ENCODE measurements at regions not wholly inside any gene's neighbourhood (a gene's known extent, or its start where the extent isn't known, plus 50 kb on each side); places are given as distances from the start of the nearest gene placed in this dataset.

GRCh38 chr17:73924909-73925186 is 278.6 kb upstream of the RPL38 start:
- no peaks in the 10 kb centered on the region for H3K79me2 ChIP-seq (replicated peaks; ENCODE audit: insufficient read depth, low read length)
- no peak overlapping the region for H3K4me2 ChIP-seq (ENCODE audit: low read length)
- no peaks in the 10 kb centered on the region for H3F3A ChIP-seq (ENCODE audit: insufficient read depth, low read length, poor library complexity, severe bottlenecking)
- no peak overlapping the region for H2AFZ ChIP-seq (ENCODE audit: low read depth, low read length)
- no peak overlapping the region for H3K4me3 ChIP-seq (ENCODE audit: low read length)
- H3K27ac ChIP-seq (ENCODE audit: low read length), result no peak overlapping the region
- H3K9me2 ChIP-seq (ENCODE audit: insufficient read depth, low read length), result no peaks in the 10 kb centered on the region
- no peaks in the 10 kb centered on the region for H3K36me3 ChIP-seq (ENCODE audit: insufficient read depth, low read length)
- TF ChIP-seq RAD21 (conservative IDR thresholded peaks at IDR 0.05) (no peak), MXI1 (conservative IDR thresholded peaks at IDR 0.05; ENCODE audit: poor library complexity, severe bottlenecking) (no peak), POLR2AphosphoS5 (IDR thresholded peaks at IDR 0.05) (no peak), TAF1 (IDR thresholded peaks at IDR 0.05; ENCODE audit: low read depth) (no peak), EP300 (conservative IDR thresholded peaks at IDR 0.05; ENCODE audit: poor library complexity, severe bottlenecking) (no peak), CTCF (IDR thresholded peaks at IDR 0.05; ENCODE audit: poor library complexity, severe bottlenecking) (no peak), REST (IDR thresholded peaks at IDR 0.05; ENCODE audit: borderline replicate concordance) (no peak), SMC3 (conservative IDR thresholded peaks at IDR 0.05; ENCODE audit: poor library complexity) (no peak), EZH2 (IDR thresholded peaks at IDR 0.05; ENCODE audit: borderline replicate concordance, insufficient read depth, low read length, poor library complexity, severe bottlenecking) (no peak)
- H3K27me3 ChIP-seq (ENCODE audit: insufficient read depth, low read depth, low read length), result no peaks in the 10 kb centered on the region
- no peak overlapping the region for H3K9ac ChIP-seq (ENCODE audit: low read length)
- H4K20me1 ChIP-seq (ENCODE audit: insufficient read depth), result no peaks in the 10 kb centered on the region
- no peaks in the 10 kb centered on the region for H3K9me3 ChIP-seq (ENCODE audit: low read length)

GRCh38 chr17:73929860-73930430 is 273.5 kb upstream of the RPL38 start:
- Histone ChIP-seq H3K79me2 (replicated peaks; ENCODE audit: insufficient read depth, low read length) (no peaks in the 10 kb centered on the region), H3F3A (ENCODE audit: insufficient read depth, low read length, poor library complexity, severe bottlenecking) (no peaks in the 10 kb centered on the region), H3K27me3 (ENCODE audit: insufficient read depth, low read depth, low read length) (no peaks in the 10 kb centered on the region), H4K20me1 (ENCODE audit: insufficient read depth) (no peaks in the 10 kb centered on the region), H3K9ac (ENCODE audit: low read length) (no peak overlapping the region), H3K9me3 (ENCODE audit: low read length) (no peaks in the 10 kb centered on the region), H3K9me2 (ENCODE audit: insufficient read depth, low read length) (no peaks in the 10 kb centered on the region), H3K4me2 (ENCODE audit: low read length) (no peak overlapping the region), H3K27ac (ENCODE audit: low read length) (no peak overlapping the region), H2AFZ (ENCODE audit: low read depth, low read length) (no peak overlapping the region), H3K36me3 (ENCODE audit: insufficient read depth, low read length) (no peaks in the 10 kb centered on the region), H3K4me3 (ENCODE audit: low read length) (no peak overlapping the region)
- no peak for TF ChIP-seq EZH2 (IDR thresholded peaks at IDR 0.05; ENCODE audit: borderline replicate concordance, insufficient read depth, low read length, poor library complexity, severe bottlenecking)
- no peak for TF ChIP-seq MXI1 (conservative IDR thresholded peaks at IDR 0.05; ENCODE audit: poor library complexity, severe bottlenecking)
- TF ChIP-seq REST (IDR thresholded peaks at IDR 0.05; ENCODE audit: borderline replicate concordance), result no peak
- no peak for TF ChIP-seq RAD21 (conservative IDR thresholded peaks at IDR 0.05)
- TF ChIP-seq CTCF (IDR thresholded peaks at IDR 0.05; ENCODE audit: poor library complexity, severe bottlenecking), result no peak
- TF ChIP-seq POLR2AphosphoS5 (IDR thresholded peaks at IDR 0.05), result no peak
- no peak for TF ChIP-seq SMC3 (conservative IDR thresholded peaks at IDR 0.05; ENCODE audit: poor library complexity)
- no peak for TF ChIP-seq TAF1 (IDR thresholded peaks at IDR 0.05; ENCODE audit: low read depth)
- no peak for TF ChIP-seq EP300 (conservative IDR thresholded peaks at IDR 0.05; ENCODE audit: poor library complexity, severe bottlenecking)

All from neural cell (in vitro differentiated cells).